ENCODE measurements at regions not wholly inside any gene's neighbourhood (a gene's known extent, or its start where the extent isn't known, plus 50 kb on each side); places are given as distances from the start of the nearest gene placed in this dataset.

GRCh38 chr1:217270101-217270500 lies 360.8 kb downstream of the GPATCH2 start:
- no peak for DNase-seq
- H3K9me3 Mint-ChIP-seq (ENCODE audit: unreplicated experiment): no peaks in the 10 kb centered on the region
- H3K4me3 Mint-ChIP-seq (ENCODE audit: unreplicated experiment): no peak overlapping the region
- H3K27ac Mint-ChIP-seq (ENCODE audit: unreplicated experiment): no peak overlapping the region
- no peak for TF ChIP-seq CTCF (IDR thresholded peaks at IDR 0.05; ENCODE audit: partially characterized antibody, unreplicated experiment)
- no peaks in the 10 kb centered on the region for H3K36me3 Mint-ChIP-seq (ENCODE audit: unreplicated experiment)
- H3K27me3 Mint-ChIP-seq (ENCODE audit: unreplicated experiment): no peaks in the 10 kb centered on the region
- no peaks in the 10 kb centered on the region for H3K4me1 Mint-ChIP-seq (ENCODE audit: low read depth, unreplicated experiment)

GRCh38 chr1:217268058-217268457 lies 362.8 kb downstream of the GPATCH2 start:
- no peak for TF ChIP-seq CTCF (IDR thresholded peaks at IDR 0.05; ENCODE audit: partially characterized antibody, unreplicated experiment)
- no peaks in the 10 kb centered on the region for H3K4me1 Mint-ChIP-seq (ENCODE audit: low read depth, unreplicated experiment)
- H3K4me3 Mint-ChIP-seq (ENCODE audit: unreplicated experiment): no peak overlapping the region
- DNase-seq: no peak
- H3K27me3 Mint-ChIP-seq (ENCODE audit: unreplicated experiment): no peaks in the 10 kb centered on the region
- no peaks in the 10 kb centered on the region for H3K36me3 Mint-ChIP-seq (ENCODE audit: unreplicated experiment)
- H3K27ac Mint-ChIP-seq (ENCODE audit: unreplicated experiment): no peak overlapping the region
- no peaks in the 10 kb centered on the region for H3K9me3 Mint-ChIP-seq (ENCODE audit: unreplicated experiment)

DNA sequence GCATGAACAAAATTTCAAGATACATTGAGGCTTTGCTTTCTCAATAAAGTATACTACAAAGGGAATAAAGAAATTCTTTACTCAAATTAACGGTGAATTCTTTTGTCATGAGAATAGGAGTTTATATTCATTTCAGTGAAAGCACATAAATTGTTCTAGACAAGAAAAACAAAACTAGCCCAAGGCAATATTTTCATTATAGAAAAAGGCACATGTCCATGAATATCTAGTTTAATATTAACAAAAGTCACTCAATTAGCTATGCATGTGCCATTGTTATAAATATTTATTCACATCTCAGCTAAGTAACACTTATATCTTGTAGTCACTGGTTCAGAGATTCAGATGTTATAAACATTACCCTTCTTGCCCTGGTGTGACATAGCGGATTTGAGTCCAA lies 369.3 kb downstream of the GPATCH2 start:
- no peaks in the 10 kb centered on the region for H3K9me3 Mint-ChIP-seq (ENCODE audit: unreplicated experiment)
- no peaks in the 10 kb centered on the region for H3K4me1 Mint-ChIP-seq (ENCODE audit: low read depth, unreplicated experiment)
- H3K27ac Mint-ChIP-seq (ENCODE audit: unreplicated experiment): no peak overlapping the region
- H3K27me3 Mint-ChIP-seq (ENCODE audit: unreplicated experiment): peaks cover 4% of the 10 kb centered on the region
- DNase-seq: no peak
- no peak overlapping the region for H3K4me3 Mint-ChIP-seq (ENCODE audit: unreplicated experiment)
- H3K36me3 Mint-ChIP-seq (ENCODE audit: unreplicated experiment): no peaks in the 10 kb centered on the region
- TF ChIP-seq CTCF (IDR thresholded peaks at IDR 0.05; ENCODE audit: partially characterized antibody, unreplicated experiment): no peak

GRCh38 chr1:217260676-217261075 lies 370.2 kb downstream of the GPATCH2 start:
- no peak for DNase-seq
- Mint-ChIP-seq H3K4me3 (ENCODE audit: unreplicated experiment) (no peak overlapping the region), H3K4me1 (ENCODE audit: low read depth, unreplicated experiment) (no peaks in the 10 kb centered on the region), H3K27me3 (ENCODE audit: unreplicated experiment) (peaks cover 4% of the 10 kb centered on the region), H3K9me3 (ENCODE audit: unreplicated experiment) (no peaks in the 10 kb centered on the region), H3K27ac (ENCODE audit: unreplicated experiment) (no peak overlapping the region), H3K36me3 (ENCODE audit: unreplicated experiment) (no peaks in the 10 kb centered on the region)
- no peak for TF ChIP-seq CTCF (IDR thresholded peaks at IDR 0.05; ENCODE audit: partially characterized antibody, unreplicated experiment)

DNA sequence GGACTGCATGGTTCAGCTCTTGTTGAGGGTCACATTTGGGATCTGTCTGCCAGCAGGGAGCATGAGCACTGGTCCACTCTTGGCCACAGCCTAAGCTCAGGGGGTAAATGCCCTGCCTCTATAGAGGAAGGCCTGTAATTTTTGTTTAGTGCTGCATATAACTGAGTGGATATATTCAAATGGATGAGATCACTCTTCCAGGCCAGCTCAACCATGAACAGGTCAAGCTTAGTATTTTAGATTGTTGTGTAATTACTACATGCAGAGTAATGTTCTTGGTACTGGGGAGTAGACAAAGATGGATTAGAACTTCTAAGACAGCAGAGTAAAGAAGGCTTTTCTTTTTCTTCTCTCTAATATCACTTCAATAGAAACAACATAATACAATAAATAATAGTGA lies 376.9 kb downstream of the GPATCH2 start:
- Mint-ChIP-seq H3K9me3 (ENCODE audit: unreplicated experiment) (no peaks in the 10 kb centered on the region), H3K4me1 (ENCODE audit: low read depth, unreplicated experiment) (no peaks in the 10 kb centered on the region), H3K27ac (ENCODE audit: unreplicated experiment) (no peak overlapping the region), H3K4me3 (ENCODE audit: unreplicated experiment) (no peak overlapping the region), H3K27me3 (ENCODE audit: unreplicated experiment) (no peaks in the 10 kb centered on the region), H3K36me3 (ENCODE audit: unreplicated experiment) (no peaks in the 10 kb centered on the region)
- TF ChIP-seq CTCF (IDR thresholded peaks at IDR 0.05; ENCODE audit: partially characterized antibody, unreplicated experiment): no peak
- no peak for DNase-seq

Measured in glutamatergic neuron (in vitro differentiated cells).